ENCODE measurements at regions not wholly inside any gene's neighbourhood (a gene's known extent, or its start where the extent isn't known, plus 50 kb on each side); places are given as distances from the start of the nearest gene placed in this dataset.

DNA sequence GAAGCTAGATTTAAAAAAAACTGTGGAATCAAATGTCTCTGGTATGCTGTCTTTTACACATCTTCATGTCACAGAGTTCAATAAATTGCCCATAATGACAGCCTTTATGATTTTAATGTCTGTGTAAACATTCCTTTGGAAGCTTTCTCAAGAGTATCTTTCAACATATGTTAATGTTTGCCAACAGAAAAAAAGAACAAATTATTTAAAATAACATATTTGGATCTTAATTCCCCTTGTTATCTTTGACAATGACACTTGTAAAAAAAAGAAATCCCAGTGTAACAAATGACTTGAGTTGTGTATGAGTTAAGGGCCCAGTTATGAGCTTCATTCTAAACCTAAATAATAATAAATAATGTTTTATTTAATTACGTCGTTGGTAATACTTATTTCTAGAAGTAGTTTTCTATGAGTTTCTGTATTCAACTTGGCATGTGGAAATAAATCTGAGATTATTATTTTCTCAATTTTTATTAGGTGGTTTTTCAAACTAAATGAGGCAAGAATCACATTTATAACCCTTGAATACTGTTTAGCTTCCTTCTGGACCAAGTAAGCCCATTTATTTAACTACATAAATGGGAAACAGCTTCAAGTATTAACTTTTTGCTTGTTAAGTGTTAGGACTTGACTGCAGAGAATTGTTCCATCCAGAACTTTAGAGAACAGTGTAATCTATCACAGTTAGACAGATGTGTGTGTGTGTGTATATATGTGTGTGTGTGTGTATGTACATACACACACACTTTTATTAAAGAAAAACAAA, 182.1 kb downstream of the POSTN start:
- no peak for DNase-seq (ENCODE audit: low spot score)

DNA sequence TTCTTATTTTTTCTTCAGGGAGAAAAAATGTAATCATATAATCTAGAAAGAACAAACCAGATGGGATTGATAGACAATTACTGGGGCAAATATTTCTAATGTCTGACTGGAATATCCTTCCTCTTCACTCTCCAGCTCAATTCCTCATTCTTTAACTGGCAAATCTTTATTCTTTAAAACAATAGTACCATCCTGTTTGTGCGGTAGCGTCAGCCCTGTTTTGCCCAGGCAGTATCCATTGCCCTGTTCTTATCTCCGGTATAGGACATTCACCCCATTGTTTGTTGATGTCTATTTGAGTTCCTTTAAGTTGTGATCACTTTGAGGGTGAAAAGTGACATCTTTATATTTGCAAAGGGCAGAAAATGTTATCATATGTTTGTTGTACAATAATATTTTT, 185.4 kb downstream of the POSTN start:
- DNase-seq (ENCODE audit: low spot score), result no peak
- intact Hi-C loops (cut with DNase I), result no loop called here

More for the DNA sequence above, 182.1 kb downstream of the POSTN start:
- intact Hi-C loops (cut with DNase I), result no loop called here

DNA sequence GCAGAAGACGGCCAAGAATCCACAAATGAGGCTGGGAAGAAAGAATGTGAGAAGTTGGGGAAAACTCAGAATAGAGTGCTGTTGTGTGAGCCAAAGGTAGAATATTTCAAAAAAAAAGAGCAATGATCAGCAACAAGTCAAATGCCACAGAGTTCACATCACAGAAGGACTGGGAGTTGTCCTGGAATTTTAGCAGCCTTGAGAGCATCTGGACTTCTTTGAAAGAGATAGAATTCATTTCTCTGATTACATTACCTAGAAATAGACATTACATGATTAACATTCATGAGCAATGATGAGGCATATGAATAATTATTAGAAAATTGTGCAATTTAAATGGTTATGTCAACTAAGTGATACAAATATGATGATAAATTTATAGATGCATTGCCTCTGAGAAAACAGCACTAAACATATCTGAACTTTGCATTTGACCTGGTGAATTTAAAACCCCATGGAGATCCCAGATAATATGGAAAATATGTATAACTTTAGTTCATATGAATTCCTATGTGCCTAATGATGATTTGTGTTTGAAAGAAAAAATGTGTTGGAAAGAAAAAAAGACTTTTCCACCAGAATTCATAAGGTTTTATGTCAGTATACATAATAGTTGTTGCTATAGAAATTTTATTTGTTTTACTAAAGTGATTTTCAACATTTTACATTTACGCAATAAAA, 186.2 kb downstream of the POSTN start:
- intact Hi-C loops (cut with DNase I), result no loop called here
- DNase-seq (ENCODE audit: low spot score), result no peak

DNA sequence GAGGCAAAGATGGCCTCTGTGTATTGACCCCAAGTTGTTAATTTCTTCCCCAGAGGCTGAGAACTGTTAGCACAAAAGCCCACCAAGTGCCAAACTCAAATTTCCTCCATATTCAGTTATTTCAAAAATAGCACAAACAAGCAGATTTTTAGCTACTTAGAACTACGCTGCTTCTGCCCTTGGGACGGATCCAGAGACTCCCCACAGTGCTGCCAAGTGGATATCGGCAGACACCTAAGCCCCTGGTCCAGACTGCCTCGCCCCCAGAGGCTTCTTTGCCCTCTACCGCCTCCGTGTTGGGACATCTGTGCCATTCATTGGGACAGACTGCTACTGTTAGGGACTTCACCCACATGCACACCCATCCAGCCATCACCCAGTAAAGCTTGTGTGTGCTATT, 188.3 kb downstream of the POSTN start:
- DNase-seq (ENCODE audit: low spot score), result no peak
- intact Hi-C loops (cut with DNase I), result no loop called here

DNA sequence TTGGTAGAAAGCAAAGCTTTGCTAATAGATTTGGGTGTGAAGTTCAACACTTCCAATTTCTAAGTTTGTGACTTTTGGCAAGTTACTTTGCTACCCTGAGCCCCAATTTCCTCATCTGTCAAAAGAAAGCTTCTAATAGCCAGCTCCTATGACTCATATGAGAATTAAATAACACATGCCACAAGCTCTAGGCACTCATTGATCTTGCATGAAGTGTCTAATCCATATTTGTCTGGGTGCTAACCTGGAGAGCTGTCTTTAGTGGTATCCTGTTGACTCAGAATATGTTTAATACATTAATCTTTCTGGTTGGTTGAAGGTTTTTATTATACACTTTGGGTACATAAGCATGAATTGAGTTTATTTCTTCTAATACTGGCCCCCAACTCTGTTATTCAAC, 188.8 kb downstream of the POSTN start:
- no peak for DNase-seq (ENCODE audit: low spot score)
- intact Hi-C loops (cut with DNase I), result no loop called here

DNA sequence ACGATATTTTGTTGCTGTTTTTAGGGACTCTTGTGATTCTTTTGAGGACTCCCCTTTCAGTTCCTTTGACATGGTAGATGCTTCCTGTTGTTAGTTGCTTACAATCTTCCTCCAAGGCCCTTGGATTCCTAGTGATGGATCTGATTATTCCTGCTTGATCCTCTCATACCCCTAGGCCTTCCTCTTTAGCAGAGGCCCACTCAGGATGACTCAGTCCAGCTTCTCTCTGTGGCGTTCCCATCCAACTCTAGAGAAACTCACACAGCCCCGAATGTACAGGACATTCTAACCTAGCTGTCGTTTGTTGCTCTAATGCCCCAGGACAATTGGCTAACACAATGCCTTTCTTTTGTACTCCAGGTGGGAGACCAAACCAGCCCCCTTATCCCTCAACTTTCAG, 191.4 kb downstream of the POSTN start:
- intact Hi-C loops (cut with DNase I), result no loop called here
- DNase-seq (ENCODE audit: low spot score), result no peak

DNA sequence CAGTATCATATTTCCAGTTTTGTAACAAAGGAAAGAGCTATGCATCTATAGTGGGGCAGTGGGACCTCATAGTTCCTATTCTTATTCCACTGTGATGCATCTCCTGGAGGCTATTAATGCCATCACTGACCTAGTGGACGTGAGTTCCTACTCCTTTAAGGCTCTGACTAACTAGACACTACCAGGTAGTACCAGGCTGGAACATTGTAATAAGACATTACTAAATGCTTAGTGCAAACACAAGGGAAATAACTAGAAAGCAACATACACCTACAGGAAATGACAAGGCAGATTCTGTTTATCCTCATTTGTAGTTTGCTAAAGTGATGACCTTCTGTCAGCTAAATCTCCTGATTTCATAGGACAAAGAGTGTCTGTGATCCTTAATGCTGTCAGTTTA, 192.5 kb downstream of the POSTN start:
- intact Hi-C loops (cut with DNase I), result no loop called here
- no peak for DNase-seq (ENCODE audit: low spot score)

DNA sequence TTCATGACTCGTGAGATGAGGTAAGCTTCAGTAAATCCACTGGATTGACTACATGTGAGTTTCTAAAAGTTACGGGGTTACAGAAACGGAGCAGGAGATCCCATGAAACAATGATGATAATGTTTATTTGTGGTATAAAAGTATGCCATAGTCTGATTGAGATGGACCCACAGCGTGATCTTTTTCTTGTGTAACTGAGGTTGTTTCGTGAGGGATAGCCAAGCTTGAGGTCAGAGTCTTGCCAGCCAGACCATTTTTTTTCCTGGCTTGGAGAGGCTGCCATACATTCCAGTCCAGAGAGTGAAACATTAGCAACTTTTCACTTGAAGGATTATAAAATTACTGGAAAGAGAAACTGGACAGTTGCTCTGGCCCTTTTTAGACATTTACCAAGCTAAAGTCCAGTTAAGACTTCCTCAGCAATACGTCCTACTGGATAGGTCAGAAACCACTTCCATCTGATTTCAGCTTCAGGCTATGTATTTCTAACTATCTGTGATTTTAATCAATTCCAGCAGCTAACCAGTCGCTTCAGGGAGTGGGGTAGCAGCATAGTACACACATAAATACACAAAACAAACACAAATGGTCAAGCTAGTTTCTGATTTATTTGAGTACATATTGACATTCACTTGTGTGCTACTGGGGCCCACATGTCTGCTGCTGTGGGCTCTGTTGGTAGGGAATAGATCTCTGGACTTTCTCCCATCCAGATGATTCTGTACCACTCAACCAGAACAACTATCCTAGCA, 194.6 kb downstream of the POSTN start:
- no peak for DNase-seq (ENCODE audit: low spot score)
- intact Hi-C loops (cut with DNase I), result no loop called here

DNA sequence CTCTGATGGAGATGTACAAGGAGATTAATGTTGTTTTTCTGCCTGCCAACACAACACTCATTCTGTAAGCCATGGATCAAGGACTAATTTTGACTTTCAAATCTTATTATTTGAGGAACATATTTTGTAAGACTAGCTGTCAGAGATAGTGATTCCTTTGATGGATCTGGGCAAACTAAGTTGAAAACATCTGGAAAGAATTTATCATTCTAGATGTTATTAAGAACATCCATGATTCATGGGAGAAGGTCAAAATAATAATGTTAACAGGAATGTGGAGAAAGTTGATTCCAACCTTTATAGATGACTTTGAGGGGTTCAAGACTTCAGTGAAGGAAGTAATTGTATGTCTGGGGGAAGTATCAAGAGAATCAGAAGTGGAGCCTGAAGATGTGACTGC, 196.8 kb downstream of the POSTN start:
- DNase-seq (ENCODE audit: low spot score), result no peak
- intact Hi-C loops (cut with DNase I), result no loop called here

DNA sequence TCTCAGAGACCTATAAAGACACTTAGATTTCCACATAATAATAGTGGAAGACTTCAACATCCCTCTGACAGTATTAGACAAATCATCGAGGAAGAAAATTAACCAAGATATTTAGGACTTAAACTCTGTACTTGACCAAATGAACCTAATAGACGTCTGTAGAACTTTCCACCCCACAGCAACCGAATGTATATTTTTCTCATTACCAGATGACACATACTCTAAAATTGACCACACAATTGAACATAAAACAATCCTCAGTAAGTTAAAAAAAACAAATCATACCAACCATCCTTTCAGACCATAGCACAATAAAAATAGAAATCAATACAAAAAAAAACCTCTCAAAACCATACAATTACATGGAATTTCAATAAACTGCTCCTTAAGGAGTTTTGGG, 201.0 kb downstream of the POSTN start:
- no peak for DNase-seq (ENCODE audit: low spot score)
- intact Hi-C loops (cut with DNase I), result no loop called here

DNA sequence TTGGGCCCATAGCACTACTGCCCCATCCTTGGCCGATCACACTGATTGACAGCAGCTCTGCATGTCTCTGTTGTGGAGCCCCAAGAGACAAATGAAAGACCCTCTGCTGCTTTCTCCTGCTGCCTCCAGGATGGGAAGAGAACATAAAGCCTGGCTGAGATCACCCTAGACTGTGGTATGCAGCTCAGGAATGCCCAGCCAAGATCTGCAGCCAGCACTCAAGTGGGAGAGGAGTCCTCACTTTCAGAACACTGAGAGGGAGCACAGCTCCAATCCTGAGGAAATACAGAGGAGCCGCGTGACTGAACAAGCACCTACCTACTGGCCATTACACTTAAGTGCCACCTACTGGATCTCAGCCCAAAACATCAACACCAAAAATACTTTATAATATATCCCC, 203.0 kb downstream of the POSTN start:
- DNase-seq (ENCODE audit: low spot score), result no peak
- intact Hi-C loops (cut with DNase I), result no loop called here

DNA sequence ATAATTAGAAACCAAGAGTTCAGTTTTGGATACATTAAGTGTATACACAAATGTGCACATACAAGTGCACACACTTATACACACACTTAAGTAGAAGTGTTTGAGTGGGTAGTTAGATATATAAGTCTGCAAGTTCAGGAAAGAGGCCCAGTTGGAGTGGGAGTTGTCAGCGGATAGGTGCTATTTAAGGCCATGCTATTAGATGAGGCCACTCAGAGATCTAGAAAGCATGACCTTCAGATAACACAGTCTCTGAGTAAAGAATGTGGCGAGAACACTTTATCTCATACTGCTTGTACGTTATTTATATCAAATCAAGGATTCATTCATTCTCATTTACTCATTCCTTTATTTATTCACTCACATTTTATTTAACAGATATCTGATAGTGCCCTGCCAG, 206.2 kb downstream of the POSTN start:
- intact Hi-C loops (cut with DNase I), result no loop called here

DNA sequence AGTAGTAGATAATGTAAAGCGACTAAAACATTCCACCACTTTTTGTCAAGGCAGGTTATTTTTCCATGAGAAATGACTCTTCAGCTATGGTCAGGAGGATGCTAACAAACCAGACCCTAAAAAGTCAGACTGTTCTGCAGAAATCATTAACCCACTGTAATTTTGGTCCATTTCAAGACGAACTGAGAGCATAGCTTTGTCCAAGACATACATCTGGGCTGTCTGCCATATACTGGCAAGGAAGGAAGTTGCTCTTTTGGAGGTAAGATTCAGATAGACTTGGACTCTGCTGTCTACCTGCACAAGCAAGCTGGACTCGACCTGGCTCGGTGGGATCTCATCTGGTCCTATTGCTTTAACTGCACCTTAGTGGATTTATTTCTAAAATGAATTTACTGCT, 207.8 kb downstream of the POSTN start:
- intact Hi-C loops (cut with DNase I), result no loop called here
- DNase-seq (ENCODE audit: low spot score), result no peak

More for the DNA sequence above, 206.2 kb downstream of the POSTN start:
- no peak for DNase-seq (ENCODE audit: low spot score)

DNA sequence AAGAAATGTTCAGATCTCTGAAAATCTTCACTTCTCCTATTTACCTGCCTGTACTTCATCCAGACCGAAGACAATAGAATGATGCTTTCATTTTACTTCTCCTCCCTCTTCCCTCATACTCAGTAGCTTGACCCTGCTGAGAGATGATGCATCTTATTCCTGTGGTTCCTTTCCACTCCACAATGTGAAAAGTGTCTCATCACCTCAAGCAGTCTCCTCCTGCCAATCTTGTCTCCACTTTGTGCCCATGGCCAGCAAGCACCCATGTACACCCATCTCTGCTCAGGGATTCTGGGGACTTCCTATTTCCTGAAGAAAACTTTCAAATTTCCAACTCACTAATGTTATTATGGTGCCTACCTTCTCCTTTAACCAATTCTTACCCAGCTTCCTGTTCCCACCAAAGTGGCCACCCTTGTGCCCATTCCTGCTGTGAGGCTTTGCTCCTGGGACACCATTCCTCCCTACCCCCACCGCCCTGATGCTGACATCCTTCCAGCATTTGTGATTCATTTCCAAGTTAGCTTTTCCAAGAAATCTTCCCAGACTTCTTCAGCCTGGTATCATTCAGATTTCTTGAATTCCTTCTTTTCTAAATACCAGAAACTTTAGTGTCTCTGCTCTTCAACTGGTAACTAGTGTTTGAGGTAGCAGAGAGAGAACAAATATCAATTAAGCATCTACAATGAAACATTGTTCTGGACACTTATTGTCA, 212.5 kb downstream of the POSTN start:
- intact Hi-C loops (cut with DNase I), result no loop called here
- DNase-seq (ENCODE audit: low spot score), result no peak

DNA sequence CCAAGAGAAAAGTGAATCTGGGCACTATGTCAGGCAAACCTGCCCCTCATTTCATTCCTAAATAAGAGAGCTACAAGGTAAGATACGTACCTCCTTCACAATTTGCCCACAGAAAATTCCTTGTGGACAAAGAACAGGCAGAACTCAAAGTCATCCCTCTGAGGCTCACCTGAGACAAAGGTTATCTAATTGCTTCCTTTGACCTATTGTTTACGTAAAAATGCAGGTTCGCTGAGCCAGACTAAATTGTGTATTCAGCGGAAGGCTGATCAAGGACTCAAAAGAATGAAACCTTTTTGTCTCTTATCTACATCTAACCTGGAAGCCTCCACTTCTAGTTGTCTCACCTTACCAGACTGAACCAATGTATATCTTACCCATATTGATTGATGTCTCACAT, 213.3 kb downstream of the POSTN start:
- intact Hi-C loops (cut with DNase I), result no loop called here
- DNase-seq (ENCODE audit: low spot score), result no peak

DNA sequence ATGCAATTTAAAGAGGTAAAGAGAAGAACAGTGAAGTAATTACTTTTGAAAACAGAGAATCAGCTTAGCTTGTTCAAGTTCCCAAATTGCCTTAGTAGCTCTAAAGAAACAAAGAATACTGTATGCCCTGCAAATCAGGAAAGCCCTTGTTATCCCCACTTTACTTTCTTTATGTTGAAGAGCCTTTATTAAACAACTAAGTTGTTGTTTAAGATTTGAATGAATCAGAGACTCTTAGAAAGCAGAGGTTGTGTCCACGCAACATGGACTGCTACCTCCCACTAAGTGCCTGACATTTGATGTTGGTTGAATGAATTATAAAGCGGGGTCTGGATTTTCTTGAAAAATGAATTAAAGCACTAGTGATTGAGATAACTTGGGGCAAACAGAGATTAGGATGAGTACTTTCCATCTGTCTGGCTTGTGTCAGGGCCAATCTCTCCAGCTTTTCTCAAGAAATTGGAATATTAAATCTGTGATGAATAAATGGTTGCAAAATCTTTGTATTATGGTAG, 214.7 kb downstream of the POSTN start:
- intact Hi-C loops (cut with DNase I), result no loop called here
- no peak for DNase-seq (ENCODE audit: low spot score)

DNA sequence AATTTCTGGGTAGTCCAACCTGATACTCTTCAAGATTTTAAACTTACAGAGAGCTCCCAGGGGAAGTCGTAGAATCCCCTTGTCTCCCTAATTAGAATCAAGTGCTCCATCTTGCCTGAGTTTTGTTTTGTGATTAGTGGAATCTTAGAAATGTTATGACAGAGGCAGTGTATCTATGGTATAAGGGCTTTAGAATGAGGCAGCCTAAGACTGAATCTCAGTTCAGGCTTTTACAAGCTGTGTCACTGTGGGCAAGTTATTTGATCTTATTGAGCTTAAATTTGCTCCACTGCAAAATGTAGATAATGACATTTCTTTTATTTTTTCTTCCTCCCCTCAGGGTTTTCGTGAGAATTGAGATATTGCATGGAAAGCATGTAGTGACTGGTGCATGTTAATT, 215.5 kb downstream of the POSTN start:
- intact Hi-C loops (cut with DNase I), result no loop called here

DNA sequence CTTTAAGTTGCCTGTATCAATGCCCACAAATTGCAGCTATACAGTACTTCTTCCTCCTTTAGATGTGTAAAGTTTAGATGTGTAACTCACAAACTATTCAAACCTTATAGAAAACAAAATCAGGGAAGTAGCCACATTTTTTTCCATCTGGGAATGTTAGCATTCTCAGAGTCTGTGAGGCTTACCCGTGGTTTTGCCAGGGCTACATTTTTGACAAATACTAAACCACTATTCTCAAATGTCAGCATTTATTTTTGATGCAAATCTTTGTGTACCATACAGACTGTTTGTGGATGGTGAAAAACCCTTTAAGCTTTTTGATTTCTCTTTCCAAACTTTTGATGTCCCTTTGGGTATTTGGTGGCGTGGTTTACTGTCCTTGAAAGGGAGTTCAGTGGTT, 216.4 kb downstream of the POSTN start:
- intact Hi-C loops (cut with DNase I), result no loop called here
- no peak for DNase-seq (ENCODE audit: low spot score)

More for the DNA sequence above, 215.5 kb downstream of the POSTN start:
- no peak for DNase-seq (ENCODE audit: low spot score)

DNA sequence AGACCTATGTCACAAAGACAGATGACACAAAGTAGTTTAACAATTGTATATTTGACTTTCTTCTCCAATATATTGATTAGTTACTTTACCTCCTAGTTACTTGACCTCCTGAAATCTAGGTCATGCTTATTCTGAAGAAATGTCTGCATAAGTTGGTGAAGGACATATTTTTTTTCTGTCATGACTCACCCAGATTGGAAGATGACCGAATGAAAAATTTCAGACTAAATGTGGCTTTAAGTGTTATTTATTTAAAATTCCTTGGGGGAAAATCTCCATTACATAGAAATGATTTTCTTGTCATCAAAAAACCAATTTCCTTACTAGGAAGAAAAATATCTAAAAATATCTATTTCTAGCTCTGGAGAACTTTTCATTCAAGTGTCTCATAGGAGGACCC, 217.1 kb downstream of the POSTN start:
- DNase-seq (ENCODE audit: low spot score), result no peak
- intact Hi-C loops (cut with DNase I), result no loop called here

DNA sequence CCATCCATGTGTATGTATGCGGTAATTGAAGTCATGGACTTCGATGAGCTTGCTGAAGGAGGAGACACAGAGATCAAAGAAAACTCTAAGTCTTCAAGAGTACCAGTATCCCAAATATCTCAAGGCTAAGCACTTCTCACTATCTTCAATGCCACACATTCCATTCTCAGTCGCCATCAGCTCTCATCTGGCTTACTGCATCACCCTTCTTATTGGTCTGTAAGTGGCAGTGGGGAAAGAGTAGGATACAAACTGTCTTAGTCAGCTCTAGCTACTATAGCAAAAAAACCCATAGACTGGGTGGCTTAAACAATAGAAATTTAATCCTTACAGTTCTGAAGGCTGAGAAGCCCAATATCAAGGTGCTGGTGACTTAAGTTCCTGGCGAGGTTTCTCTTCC, 218.7 kb downstream of the POSTN start:
- intact Hi-C loops (cut with DNase I), result no loop called here
- no peak for DNase-seq (ENCODE audit: low spot score)
